ENCODE measurements at regions not wholly inside any gene's neighbourhood (a gene's known extent, or its start where the extent isn't known, plus 50 kb on each side); places are given as distances from the start of the nearest gene placed in this dataset.

DNA sequence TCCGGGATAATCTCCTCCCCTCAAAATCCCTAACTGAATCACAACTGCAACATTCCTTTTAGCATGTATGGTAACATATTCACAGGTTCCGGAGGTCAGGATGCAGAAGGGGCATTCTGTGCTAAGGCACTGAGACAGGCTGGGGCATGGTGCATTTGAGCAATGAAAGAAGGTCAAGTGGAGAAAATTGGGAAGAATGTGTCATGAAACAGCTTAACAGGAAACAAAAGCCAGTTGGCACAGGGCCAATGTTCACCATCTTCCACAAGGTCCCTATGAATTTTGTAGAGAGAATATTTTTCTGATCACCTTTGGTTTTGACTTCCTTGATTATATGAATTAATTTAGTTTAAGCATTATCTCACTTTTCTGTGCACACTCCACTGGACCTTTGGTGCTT is 587.7 kb upstream of the NR2F2 start:
- TF ChIP-seq, protein P1, sequence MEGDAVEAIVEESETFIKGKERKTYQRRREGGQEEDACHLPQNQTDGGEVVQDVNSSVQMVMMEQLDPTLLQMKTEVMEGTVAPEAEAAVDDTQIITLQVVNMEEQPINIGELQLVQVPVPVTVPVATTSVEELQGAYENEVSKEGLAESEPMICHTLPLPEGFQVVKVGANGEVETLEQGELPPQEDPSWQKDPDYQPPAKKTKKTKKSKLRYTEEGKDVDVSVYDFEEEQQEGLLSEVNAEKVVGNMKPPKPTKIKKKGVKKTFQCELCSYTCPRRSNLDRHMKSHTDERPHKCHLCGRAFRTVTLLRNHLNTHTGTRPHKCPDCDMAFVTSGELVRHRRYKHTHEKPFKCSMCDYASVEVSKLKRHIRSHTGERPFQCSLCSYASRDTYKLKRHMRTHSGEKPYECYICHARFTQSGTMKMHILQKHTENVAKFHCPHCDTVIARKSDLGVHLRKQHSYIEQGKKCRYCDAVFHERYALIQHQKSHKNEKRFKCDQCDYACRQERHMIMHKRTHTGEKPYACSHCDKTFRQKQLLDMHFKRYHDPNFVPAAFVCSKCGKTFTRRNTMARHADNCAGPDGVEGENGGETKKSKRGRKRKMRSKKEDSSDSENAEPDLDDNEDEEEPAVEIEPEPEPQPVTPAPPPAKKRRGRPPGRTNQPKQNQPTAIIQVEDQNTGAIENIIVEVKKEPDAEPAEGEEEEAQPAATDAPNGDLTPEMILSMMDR (IDR thresholded peaks at IDR 0.05), result no peak

GRCh38 chr15:95757171-95757570 is 573.3 kb upstream of the NR2F2 start:
- TF ChIP-seq, protein P1 (IDR thresholded peaks at IDR 0.05), result no peak

- TF ChIP-seq, protein P1 (IDR thresholded peaks at IDR 0.05), result no peak
Observed at GRCh38 chr15:95758451-95758850, 572.0 kb upstream of the NR2F2 start.

GRCh38 chr15:95758851-95759250 is 571.6 kb upstream of the NR2F2 start:
- TF ChIP-seq, protein P1 (IDR thresholded peaks at IDR 0.05), result no peak

- TF ChIP-seq, protein P1 (IDR thresholded peaks at IDR 0.05), result no peak
Observed at GRCh38 chr15:95760508-95760907, 570.0 kb upstream of the NR2F2 start.

DNA sequence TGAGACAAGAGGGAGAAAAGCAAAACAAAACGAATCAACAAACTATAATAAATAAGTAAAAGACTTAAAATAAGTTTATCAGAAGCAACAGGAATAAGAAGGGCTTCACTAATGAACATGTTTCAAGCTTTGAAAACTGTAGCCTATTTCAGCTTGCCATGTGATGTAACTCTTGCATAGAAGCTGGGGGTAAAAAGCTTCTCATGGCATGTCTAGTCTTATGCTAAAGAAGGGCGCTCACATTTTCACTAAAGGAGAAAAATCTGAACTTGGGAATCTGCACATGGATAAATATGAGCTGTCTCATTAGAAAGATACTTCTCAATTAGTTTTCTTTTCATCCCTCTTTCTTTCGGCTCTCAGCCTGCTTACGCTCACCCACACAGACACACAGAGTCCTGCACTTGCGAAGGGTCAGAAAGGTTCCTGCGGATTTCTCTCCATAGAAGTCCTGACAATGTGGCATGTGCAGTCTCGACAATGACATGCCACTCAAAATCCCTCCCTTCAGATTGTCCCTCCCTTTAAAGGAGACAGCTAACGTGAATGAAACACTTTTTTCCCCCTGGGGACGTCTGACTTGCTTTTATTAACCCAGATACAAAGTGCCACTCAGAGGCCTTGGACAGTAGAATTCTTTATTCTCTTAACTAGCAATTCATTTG is 568.9 kb upstream of the NR2F2 start:
- TF ChIP-seq, protein P1 (IDR thresholded peaks at IDR 0.05), result no peak

DNA sequence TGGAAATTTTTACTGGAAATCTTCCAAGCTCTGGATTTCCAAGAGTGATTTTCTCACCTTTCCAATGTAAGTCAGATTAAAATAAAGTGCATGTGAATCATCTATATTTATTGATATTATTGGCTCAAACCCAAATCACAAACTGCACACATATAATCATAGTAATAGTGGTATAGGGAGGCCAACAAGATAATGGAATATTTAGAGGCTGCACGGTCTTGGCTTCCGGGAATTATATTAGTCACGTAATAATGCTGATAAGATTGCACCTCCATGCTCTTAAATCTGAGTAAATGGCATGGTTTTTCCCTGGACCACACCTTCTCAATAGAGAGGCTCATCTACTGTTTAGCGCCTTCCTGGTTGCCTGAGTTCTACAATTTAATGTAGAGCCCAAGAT is 567.1 kb upstream of the NR2F2 start:
- TF ChIP-seq, protein P1 (IDR thresholded peaks at IDR 0.05), result no peak

DNA sequence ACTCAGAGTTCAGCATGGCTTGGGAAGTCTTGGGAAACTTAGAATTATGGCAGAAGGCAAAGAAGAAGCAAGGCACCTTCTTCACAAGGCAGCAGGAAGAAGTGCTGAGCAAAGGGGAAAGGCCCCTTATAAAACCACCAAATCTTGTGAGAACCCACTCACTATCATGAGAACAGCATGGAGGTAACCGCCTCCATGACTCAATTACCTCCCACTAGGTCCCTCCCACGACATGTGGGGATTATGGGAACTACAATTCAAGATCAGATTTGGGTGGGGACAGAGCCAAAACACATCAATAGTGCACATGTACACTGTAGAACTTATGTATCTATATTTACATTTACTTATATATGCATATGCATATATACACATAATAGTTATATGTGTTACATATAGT is 565.3 kb upstream of the NR2F2 start:
- TF ChIP-seq, protein P1 (IDR thresholded peaks at IDR 0.05), result no peak
